COLO668 (cell line): ENCODE measurements at regions not wholly inside any gene's neighbourhood (a gene's known extent, or its start where the extent isn't known, plus 50 kb on each side); places are given as distances from the start of the nearest gene placed in this dataset.

ENCODE experiments used
- DNase-seq: peaks from one replicate; lab custom pipeline; 2025; ENCODE audit not compliant: unreplicated experiment; lab: John Stamatoyannopoulos, UW

- DNase-seq = no peak
These were observed 154.1 kb upstream of the SOX9 start for GRCh38 chr17:71966459-71967313.

- DNase-seq = no peak
These were observed 151.3 kb upstream of the SOX9 start for GRCh38 chr17:71969500-71969899.

- peak; percentile 9 for DNase-seq
These were observed 150.5 kb upstream of the SOX9 start for GRCh38 chr17:71970312-71970711.

GRCh38 chr17:71974051-71974450 lies 146.8 kb upstream of the SOX9 start:
- no peak for DNase-seq

- DNase-seq = no peak
These were observed 145.5 kb upstream of the SOX9 start for GRCh38 chr17:71975331-71975801.

- no peak for DNase-seq
These were observed 144.7 kb upstream of the SOX9 start for GRCh38 chr17:71976011-71976649.

- DNase-seq = no peak
These were observed 142.4 kb upstream of the SOX9 start for GRCh38 chr17:71978435-71978834.

GRCh38 chr17:71980171-71980570 lies 140.6 kb upstream of the SOX9 start:
- DNase-seq = no peak

GRCh38 chr17:71983828-71984227 lies 137.0 kb upstream of the SOX9 start:
- no peak for DNase-seq

- DNase-seq = no peak
These were observed 135.4 kb upstream of the SOX9 start for GRCh38 chr17:71985111-71986039.

GRCh38 chr17:71986886-71987285 lies 133.9 kb upstream of the SOX9 start:
- no peak for DNase-seq

GRCh38 chr17:71987634-71988033 lies 133.2 kb upstream of the SOX9 start:
- DNase-seq = no peak

GRCh38 chr17:71989117-71989516 lies 131.7 kb upstream of the SOX9 start:
- no peak for DNase-seq

- DNase-seq = no peak
These were observed 127.5 kb upstream of the SOX9 start for GRCh38 chr17:71993363-71993762.

GRCh38 chr17:71995590-71995989 lies 125.2 kb upstream of the SOX9 start:
- DNase-seq = no peak

- DNase-seq = no peak
These were observed 116.8 kb upstream of the SOX9 start for GRCh38 chr17:72004011-72004427.

- DNase-seq = no peak
These were observed 116.0 kb upstream of the SOX9 start for GRCh38 chr17:72004611-72005331.

- DNase-seq = no peak
These were observed 115.3 kb upstream of the SOX9 start for GRCh38 chr17:72005332-72006163.

GRCh38 chr17:72008236-72008876 lies 112.5 kb upstream of the SOX9 start:
- DNase-seq = no peak
